A549 (cell line): ENCODE measurements at regions not wholly inside any gene's neighbourhood (a gene's known extent, or its start where the extent isn't known, plus 50 kb on each side); places are given as distances from the start of the nearest gene placed in this dataset.

Experiments used
- BHLHE40 ChIP-seq: IDR thresholded peaks from 2 replicates; pipeline ENCODE4 v1.6.1; 2012; ENCODE audit warnings: low read depth, low read length, inconsistent platforms
- FOSL2 ChIP-seq, 2 experiments: fragments of 450-650 bp in 1 of 2; fragments of >200 bp in 1 of 2; sonication (Bioruptor Twin) in 1 of 2; formaldehyde crosslinking; IDR thresholded peaks; 2 replicates each; pipeline versions ENCODE4 v1.5.0 to v1.6.1; 2016 to 2020; ENCODE audit warnings: mild to moderate bottlenecking in 1 of 2, moderate library complexity in 1 of 2
- JUNB ChIP-seq: fragments of >200 bp; sonication (Bioruptor Twin); formaldehyde crosslinking; IDR thresholded peaks from 2 replicates; pipeline ENCODE4 v1.6.1; 2016
- MYC ChIP-seq: IDR thresholded peaks from 2 replicates; pipeline ENCODE4 v1.6.1; 2012; ENCODE audit warnings: mild to moderate bottlenecking, inconsistent platforms, low read length, improper control_type of control experiment, borderline replicate concordance
- NR3C1 ChIP-seq: fragments of >200 bp; sonication (Bioruptor Twin); formaldehyde crosslinking; IDR thresholded peaks from 3 replicates; pipeline ENCODE4 v1.6.1; 2017
- POLR2A ChIP-seq: IDR thresholded peaks from 2 replicates; pipeline ENCODE4 v1.6.1; 2012; ENCODE audit warnings: mild to moderate bottlenecking, low read length
- RNF2 ChIP-seq: fragments of 200-600 bp; sonication (generic); IDR thresholded peaks from 2 replicates; pipeline ENCODE4 v1.6.1; 2016; ENCODE audit warnings: low read depth, mild to moderate bottlenecking, antibody characterized with exemption, moderate library complexity, borderline replicate concordance
- USF2 ChIP-seq: fragments of 450-650 bp; IDR thresholded peaks from 2 replicates; pipeline ENCODE4 v1.6.1; 2014; ENCODE audit warnings: antibody characterized with exemption
- ZFP36 ChIP-seq: fragments of 450-650 bp; IDR thresholded peaks from 2 replicates; pipeline ENCODE4 v1.6.1; 2014; ENCODE audit warnings: borderline replicate concordance; ENCODE audit not compliant: partially characterized antibody
- TF ChIP-seq, protein P1 (sequence below): fragments of 200-600 bp; sonication (generic); IDR thresholded peaks from 2 replicates; pipeline ENCODE4 v1.6.1; 2016; ENCODE audit warnings: antibody characterized with exemption, mild to moderate bottlenecking, moderate library complexity
- TF ChIP-seq, protein P2 (sequence below): fragments of >200 bp; sonication (Bioruptor Twin); formaldehyde crosslinking; IDR thresholded peaks from 3 replicates; pipeline ENCODE4 v1.5.1; 2016

DNA sequence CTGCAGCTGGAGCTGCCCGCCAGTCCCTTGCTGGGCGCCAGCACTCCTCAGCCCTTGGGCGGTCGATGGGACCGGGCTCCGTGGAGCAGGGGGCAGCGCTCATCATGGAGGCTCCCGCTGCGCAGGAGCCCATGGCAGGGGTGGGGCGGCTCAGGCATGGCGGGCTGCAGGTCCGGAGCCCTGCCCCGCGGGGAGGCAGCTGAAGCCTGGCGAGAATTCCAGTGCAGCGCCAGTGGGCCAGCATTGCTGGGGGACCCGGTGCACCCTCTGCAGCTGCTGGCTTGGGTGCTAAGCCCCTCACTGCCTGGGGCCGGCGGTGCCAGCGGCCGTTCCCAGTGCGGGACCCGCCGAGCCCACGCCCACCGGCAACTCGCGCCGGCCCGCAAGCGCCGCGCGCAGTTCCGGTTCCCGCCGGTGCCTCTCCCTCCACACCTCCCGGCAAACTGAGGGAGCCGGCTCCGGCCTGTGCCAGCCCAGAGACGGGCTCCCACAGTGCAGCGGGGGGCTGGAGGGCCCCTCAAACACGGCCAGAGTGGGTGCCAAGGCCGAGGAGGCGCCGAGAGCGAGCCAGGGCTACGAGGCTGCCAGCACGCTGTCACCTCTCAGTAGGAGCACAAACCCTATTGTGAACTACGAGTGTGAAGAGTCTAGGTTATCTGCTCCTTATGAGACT is 687.1 kb downstream of the PCDH17 start:
- TF ChIP-seq ZFP36 (no peak), USF2 (no peak), RNF2 (no peak), BHLHE40 (no peak), NR3C1 (no peak), MYC (no peak), FOSL2 (IDR thresholded peaks at IDR 0.05) (no peak), FOSL2 (CRISPR knock-in tag; IDR thresholded peaks at IDR 0.05) (no peak), POLR2A (no peak), JUNB (no peak)
- TF ChIP-seq, protein P1, sequence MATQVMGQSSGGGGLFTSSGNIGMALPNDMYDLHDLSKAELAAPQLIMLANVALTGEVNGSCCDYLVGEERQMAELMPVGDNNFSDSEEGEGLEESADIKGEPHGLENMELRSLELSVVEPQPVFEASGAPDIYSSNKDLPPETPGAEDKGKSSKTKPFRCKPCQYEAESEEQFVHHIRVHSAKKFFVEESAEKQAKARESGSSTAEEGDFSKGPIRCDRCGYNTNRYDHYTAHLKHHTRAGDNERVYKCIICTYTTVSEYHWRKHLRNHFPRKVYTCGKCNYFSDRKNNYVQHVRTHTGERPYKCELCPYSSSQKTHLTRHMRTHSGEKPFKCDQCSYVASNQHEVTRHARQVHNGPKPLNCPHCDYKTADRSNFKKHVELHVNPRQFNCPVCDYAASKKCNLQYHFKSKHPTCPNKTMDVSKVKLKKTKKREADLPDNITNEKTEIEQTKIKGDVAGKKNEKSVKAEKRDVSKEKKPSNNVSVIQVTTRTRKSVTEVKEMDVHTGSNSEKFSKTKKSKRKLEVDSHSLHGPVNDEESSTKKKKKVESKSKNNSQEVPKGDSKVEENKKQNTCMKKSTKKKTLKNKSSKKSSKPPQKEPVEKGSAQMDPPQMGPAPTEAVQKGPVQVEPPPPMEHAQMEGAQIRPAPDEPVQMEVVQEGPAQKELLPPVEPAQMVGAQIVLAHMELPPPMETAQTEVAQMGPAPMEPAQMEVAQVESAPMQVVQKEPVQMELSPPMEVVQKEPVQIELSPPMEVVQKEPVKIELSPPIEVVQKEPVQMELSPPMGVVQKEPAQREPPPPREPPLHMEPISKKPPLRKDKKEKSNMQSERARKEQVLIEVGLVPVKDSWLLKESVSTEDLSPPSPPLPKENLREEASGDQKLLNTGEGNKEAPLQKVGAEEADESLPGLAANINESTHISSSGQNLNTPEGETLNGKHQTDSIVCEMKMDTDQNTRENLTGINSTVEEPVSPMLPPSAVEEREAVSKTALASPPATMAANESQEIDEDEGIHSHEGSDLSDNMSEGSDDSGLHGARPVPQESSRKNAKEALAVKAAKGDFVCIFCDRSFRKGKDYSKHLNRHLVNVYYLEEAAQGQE, result no peak
- TF ChIP-seq, protein P2, sequence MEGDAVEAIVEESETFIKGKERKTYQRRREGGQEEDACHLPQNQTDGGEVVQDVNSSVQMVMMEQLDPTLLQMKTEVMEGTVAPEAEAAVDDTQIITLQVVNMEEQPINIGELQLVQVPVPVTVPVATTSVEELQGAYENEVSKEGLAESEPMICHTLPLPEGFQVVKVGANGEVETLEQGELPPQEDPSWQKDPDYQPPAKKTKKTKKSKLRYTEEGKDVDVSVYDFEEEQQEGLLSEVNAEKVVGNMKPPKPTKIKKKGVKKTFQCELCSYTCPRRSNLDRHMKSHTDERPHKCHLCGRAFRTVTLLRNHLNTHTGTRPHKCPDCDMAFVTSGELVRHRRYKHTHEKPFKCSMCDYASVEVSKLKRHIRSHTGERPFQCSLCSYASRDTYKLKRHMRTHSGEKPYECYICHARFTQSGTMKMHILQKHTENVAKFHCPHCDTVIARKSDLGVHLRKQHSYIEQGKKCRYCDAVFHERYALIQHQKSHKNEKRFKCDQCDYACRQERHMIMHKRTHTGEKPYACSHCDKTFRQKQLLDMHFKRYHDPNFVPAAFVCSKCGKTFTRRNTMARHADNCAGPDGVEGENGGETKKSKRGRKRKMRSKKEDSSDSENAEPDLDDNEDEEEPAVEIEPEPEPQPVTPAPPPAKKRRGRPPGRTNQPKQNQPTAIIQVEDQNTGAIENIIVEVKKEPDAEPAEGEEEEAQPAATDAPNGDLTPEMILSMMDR, result no peak
